Gastroesophageal sphincter (tissue), 4 donors: ENCODE measurements at regions not wholly inside any gene's neighbourhood (a gene's known extent, or its start where the extent isn't known, plus 50 kb on each side); places are given as distances from the start of the nearest gene placed in this dataset.

Source experiments
- ATAC-seq: fragments of 150-250 bp; one replicate; pipeline ENCODE4 v1.9.1; 2016; ENCODE audit warnings: mild to moderate bottlenecking, moderate library complexity
- H3K27ac ChIP-seq, 4 donors: fragments of 200-600 bp; sonication (generic) in 3 of 4; 1 replicate in 3 of 4; 2 replicates in 1 of 4; pipeline ENCODE4 v1.5.1; 2016 to 2019
- H3K27me3 ChIP-seq: fragments of 200-600 bp; sonication (generic); one replicate; pipeline ENCODE4 v1.5.1; 2019
- H3K36me3 ChIP-seq, 2 donors: fragments of 200-600 bp; sonication (generic); one replicate each; pipeline ENCODE4 v1.5.1; 2019; ENCODE audit warnings: control low read depth in 1 of 2
- H3K4me1 ChIP-seq, 3 donors: fragments of 200-600 bp; sonication (generic); 1 replicate in 2 of 3; 2 replicates in 1 of 3; pipeline ENCODE4 v1.5.1; 2016 to 2019; ENCODE audit warnings: control low read depth in 2 of 3
- H3K4me3 ChIP-seq, 2 donors: fragments of 200-600 bp; sonication (generic); one replicate each; pipeline ENCODE4 v1.5.1; 2019; ENCODE audit warnings: mild to moderate bottlenecking in 1 of 2, moderate library complexity in 1 of 2
- H3K9me3 ChIP-seq, 3 donors: fragments of 200-600 bp; sonication (generic); one replicate each; pipeline ENCODE4 v1.5.1; 2017 to 2019; ENCODE audit warnings: control low read depth in 2 of 3
- CTCF ChIP-seq, 4 experiments: fragments of 200-600 bp in 2 of 4; fragments of 450-650 bp in 2 of 4; sonication (generic) in 1 of 4; IDR thresholded peaks; one replicate each; pipeline ENCODE4 v1.5.1; 2017 to 2019; ENCODE audit warnings: antibody characterized with exemption in 4 of 4, mild to moderate bottlenecking in 2 of 4, moderate library complexity in 2 of 4
- EP300 ChIP-seq: sonication (generic); formaldehyde crosslinking; IDR thresholded peaks from one replicate; pipeline ENCODE4 v1.6.1; 2017; ENCODE audit warnings: antibody characterized with exemption, mild to moderate bottlenecking
- POLR2A ChIP-seq, 2 donors: fragments of 450-650 bp; IDR thresholded peaks; one replicate each; pipeline ENCODE4 v1.6.1; 2017; ENCODE audit warnings: antibody characterized with exemption in 2 of 2, mild to moderate bottlenecking in 2 of 2, moderate library complexity in 1 of 2
- POLR2AphosphoS5 ChIP-seq: sonication (generic); formaldehyde crosslinking; IDR thresholded peaks from one replicate; pipeline ENCODE4 v1.6.1; 2017; ENCODE audit warnings: antibody characterized with exemption
- WGBS, 2 donors: methylation state at CpG; one replicate each; pipeline ENCODE4 v1.1.5; 2018; ENCODE audit warnings: low coverage in 1 of 2; 5-methylcytosine and 5-hydroxymethylcytosine counted together

DNA sequence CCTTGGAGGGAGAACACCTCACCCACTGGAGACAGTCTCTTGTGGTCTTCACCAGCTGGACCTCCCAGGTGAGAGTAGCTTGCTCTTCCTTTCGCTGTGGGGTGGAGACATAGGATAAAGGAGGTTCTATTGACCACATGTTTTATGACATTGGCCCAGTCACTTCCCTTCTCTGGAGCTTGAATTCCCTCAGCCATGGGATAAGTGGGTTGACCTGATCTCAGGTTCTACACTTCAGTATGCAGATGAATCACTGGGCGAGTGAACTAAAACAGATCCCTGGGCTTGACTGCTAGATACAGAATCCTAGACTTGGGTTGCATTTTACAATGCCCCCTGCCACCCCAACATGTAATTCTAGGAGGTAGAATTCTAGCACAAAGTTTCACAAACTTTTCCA lies 54.8 kb upstream of the PRSS23 start:
- peaks cover 8 to 38% (median 15%) of the 10 kb centered on the region in 3 donors for H3K4me1 ChIP-seq
- WGBS, 2 donors, result 68 to 100% methylated on average over 1 to 2 of the region's 2 CpGs
- H3K27ac ChIP-seq, result no peak overlapping the region
- no peak for ATAC-seq
- no peak for TF ChIP-seq POLR2A (IDR thresholded peaks at IDR 0.05)
- TF ChIP-seq EP300, result no peak
- no peak for TF ChIP-seq CTCF (IDR thresholded peaks at IDR 0.05)
- TF ChIP-seq POLR2AphosphoS5, result no peak
- H3K9me3 ChIP-seq, result no peaks in the 10 kb centered on the region
- no peaks in the 10 kb centered on the region for H3K27me3 ChIP-seq
- H3K36me3 ChIP-seq, result no peaks in the 10 kb centered on the region
- H3K4me3 ChIP-seq, result no peak overlapping the region

GRCh38 chr11:86743223-86744118 lies 56.9 kb upstream of the PRSS23 start:
- Histone ChIP-seq H3K4me3 (no peak overlapping the region), H3K9me3 (no peaks in the 10 kb centered on the region), H3K4me1 (peaks cover 16 to 59% (median 24%) of the 10 kb centered on the region in 3 donors), H3K36me3 (no peaks in the 10 kb centered on the region), H3K27me3 (no peaks in the 10 kb centered on the region), H3K27ac (peak overlapping the region; percentile 90 to 100 (median 93))
- peak; percentile 82 for ATAC-seq
- TF ChIP-seq POLR2AphosphoS5 (peak; percentile 92), EP300 (no peak)
- WGBS, 2 donors, result 24 to 59% methylated on average over 3 to 6 of the region's 7 CpGs

GRCh38 chr11:86741839-86742805 lies 58.2 kb upstream of the PRSS23 start:
- no peak overlapping the region for H3K4me3 ChIP-seq
- peak; percentile 39 for TF ChIP-seq POLR2AphosphoS5
- no peak for TF ChIP-seq EP300
- TF ChIP-seq POLR2A (IDR thresholded peaks at IDR 0.05), result no peak
- peak overlapping the region; percentile 90 to 100 (median 93) for H3K27ac ChIP-seq
- ATAC-seq, result no peak
- no peaks in the 10 kb centered on the region for H3K9me3 ChIP-seq
- H3K27me3 ChIP-seq, result no peaks in the 10 kb centered on the region
- no peaks in the 10 kb centered on the region for H3K36me3 ChIP-seq
- WGBS, 2 donors, result 83 to 93% methylated on average over 3 to 5 of the region's 6 CpGs
- H3K4me1 ChIP-seq, result peaks cover 21 to 72% (median 35%) of the 10 kb centered on the region in 3 donors

- Histone ChIP-seq H3K27me3 (no peaks in the 10 kb centered on the region), H3K4me3 (no peak overlapping the region), H3K9me3 (no peaks in the 10 kb centered on the region), H3K36me3 (no peaks in the 10 kb centered on the region), H3K4me1 (peaks cover 21 to 77% (median 35%) of the 10 kb centered on the region in 3 donors), H3K27ac (peak overlapping the region; percentile 90 to 100 (median 93))
- TF ChIP-seq POLR2A (IDR thresholded peaks at IDR 0.05) (no peak), CTCF (IDR thresholded peaks at IDR 0.05) (no peak), POLR2AphosphoS5 (no peak), EP300 (no peak)
- no peak for ATAC-seq
Observed at GRCh38 chr11:86741484-86741835, 58.9 kb upstream of the PRSS23 start.

DNA sequence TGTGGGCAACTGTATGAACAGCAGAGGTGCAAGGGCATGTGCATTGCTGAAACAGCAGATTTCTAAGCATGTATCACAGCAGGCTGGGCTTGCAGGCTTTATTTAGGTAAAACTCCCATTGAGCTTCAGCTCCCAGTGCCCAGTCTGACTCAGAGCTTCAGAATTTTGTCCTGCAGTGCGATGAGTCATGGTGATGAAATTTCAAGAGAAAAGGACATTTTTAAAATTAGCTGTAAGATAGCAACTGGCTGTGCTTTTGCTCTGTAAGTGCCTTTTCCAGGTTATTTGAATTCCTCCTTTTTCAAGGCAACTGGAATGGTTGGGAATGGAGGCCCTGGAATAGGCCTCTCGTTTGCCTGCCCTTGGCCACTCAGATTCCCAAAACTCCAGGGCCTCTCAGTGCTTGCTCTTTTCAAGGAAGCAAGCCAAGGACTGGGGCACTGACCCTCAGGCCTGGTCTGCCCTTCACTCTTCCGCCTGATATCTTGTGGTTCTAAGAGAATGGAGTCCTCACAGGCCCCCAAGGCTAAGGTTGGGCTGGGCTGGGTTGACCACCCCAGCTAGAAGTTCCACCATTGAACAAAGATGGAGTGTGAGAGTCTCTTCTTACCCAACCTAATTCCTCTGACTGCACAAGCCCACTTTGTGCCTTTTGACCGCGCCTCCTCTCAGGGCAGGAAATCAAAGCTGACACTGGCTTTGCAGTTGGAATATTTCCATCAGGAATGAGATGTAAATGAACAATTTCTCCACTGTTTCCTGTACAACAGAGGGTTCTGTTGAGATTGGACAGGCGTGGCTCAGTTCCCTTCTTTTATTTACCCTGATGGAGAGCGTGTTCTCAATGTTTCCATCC lies 59.5 kb upstream of the PRSS23 start:
- ATAC-seq, result peak; percentile 76
- H3K9me3 ChIP-seq, result no peaks in the 10 kb centered on the region
- no peaks in the 10 kb centered on the region for H3K27me3 ChIP-seq
- no peak overlapping the region for H3K4me3 ChIP-seq
- H3K4me1 ChIP-seq, result peaks cover 21 to 77% (median 35%) of the 10 kb centered on the region in 3 donors
- TF ChIP-seq EP300 (no peak), POLR2AphosphoS5 (peak; percentile 90)
- H3K27ac ChIP-seq, result peak overlapping the region; percentile 90 to 100 (median 93)
- 37 to 49% methylated on average over 7 of the region's 7 CpGs for WGBS, 2 donors
- H3K36me3 ChIP-seq, result no peaks in the 10 kb centered on the region
